ENCODE measurements at regions not wholly inside any gene's neighbourhood (a gene's known extent, or its start where the extent isn't known, plus 50 kb on each side); places are given as distances from the start of the nearest gene placed in this dataset.
"Not testable (repeated sequence)": the region's sequence is repeated elsewhere in the genome, so short reads cannot be mapped to it uniquely, and the experiment has no call there.

DNA sequence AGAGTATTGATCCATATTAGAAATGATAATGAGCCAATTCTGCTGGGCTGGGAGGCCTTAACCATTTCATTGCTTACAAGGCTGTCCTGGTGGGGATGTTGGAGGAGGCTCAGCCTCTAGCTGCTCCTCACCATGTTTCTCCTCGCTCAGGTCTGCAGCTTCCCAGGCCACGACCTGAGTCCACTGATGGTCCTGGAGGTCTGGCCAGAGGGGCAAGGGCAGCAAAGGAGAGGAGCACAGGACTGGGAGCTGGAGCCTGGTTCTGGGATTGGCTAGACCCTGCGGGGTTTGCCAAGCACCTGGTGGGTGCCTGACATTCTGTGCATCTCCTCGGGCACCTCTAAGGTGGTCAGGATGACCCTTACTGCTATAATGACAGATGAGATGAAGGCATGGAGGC lies 92.6 kb downstream of the KIF26A start:
- DNase-seq (ENCODE audit: low read depth in 2 of 2): no peak

DNA sequence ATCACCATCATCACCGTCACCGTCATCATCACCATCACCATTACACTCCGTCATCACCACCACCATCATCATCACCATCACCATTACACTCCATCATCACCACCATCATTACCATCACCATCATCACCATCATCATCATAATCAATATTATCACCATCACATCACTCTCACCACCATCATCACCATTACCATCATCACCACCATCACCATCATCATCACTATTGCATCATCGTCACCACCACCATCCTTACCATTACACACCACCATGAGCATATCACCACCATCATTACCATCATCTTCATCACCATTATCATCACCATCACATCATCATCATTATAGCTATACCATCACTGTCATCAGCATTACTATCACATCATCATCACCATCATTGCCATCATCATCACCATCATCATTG lies 93.7 kb downstream of the KIF26A start:
- DNase-seq (ENCODE audit: low read depth in 2 of 2): no peak

DNA sequence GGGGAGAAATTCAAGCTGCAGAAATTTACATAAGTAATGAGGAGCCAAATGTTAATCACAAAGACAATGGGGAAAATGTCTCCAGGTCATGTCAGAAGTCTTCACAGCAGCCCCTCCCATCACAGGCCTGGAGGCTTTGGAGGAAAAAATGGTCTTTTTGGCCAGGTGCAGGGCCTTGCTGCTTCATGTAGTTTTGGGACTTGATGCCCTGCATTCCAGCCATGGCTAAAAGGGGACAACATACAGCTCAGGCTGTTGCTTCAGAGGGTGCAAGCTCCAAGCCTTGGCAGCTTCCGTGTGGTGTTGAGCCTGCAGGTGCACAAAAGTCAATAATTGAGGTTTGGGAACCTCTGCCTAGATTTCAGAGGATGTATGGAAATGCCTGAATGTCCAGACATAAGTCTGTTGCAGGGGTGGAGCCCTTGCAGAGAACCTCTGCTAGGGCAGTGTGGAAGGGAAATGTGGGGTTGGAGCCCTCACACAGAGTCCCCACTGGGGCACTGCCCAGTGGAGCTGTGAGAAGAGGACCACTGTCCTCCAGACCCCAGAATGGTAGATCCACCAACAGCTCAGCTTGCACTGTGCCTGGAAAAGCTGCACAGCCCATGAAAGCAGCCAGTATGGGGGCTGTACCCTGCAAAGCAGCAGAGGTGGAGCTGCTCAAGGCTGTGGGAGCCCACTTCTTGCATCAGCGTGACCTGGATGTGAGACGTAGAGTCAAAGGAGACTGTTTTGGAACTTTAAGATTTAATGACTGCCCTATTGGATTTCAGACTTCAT lies 95.8 kb downstream of the KIF26A start:
- not testable (repeated sequence) for DNase-seq (ENCODE audit: low read depth in 2 of 2)

DNA sequence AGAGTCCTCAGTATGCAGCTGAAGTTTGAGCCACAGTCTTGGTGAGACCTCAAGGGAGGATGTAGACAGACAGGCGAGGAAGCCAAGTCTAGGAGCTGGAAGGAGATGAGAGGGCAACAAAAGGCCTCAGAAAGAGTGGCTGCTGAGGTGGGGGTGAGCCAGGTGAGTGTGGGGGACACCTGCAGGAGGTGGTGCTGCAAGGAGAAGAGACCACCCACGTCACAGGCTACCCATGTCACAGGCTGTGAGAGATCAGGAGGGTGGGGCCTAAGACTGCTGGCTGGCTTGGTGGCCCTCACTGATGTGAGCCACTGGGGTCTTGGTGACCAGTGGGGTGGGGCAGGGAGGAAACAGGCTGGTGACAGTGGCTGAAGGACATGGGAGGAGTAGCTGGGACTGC lies 97.3 kb downstream of the KIF26A start:
- DNase-seq (ENCODE audit: low read depth in 2 of 2): no peak

DNA sequence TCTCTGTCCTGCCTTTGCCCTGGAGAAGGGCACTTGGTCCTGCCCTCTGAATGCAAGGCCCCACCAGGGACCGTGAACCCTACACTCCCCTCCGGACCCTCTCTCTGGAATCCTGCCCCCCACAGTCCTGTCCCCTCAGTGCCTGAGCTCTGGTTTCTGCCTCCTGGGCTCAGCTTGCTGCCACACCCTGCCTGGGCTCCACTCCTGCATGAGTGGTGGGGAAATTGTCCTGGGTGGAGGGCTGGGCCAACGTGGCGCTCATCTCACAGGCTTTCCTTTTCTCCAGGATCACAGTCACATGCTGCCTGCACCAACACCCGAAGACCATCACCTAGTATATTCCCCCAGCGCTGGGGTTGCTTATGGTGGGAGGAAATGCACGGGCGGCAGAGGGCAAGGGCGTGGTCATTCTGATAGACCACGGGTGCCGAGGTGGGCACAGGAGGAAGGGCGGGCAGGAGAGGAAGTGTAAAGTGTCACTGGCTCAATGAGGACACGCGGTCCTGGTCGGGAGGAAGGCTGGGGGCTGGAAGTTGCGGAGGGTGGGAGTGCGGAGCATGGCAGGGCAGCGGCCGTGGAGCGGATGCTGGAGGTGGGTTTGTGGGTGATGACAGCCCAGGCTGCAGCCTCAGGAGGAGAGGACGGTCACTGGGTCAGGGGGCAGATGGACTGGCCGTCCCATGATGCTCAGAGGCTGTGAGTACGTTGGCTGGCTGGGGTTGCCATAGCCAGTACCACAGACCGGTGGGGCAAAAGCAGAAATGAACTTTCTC lies 99.5 kb downstream of the KIF26A start:
- DNase-seq (ENCODE audit: low read depth in 2 of 2): no peak

DNA sequence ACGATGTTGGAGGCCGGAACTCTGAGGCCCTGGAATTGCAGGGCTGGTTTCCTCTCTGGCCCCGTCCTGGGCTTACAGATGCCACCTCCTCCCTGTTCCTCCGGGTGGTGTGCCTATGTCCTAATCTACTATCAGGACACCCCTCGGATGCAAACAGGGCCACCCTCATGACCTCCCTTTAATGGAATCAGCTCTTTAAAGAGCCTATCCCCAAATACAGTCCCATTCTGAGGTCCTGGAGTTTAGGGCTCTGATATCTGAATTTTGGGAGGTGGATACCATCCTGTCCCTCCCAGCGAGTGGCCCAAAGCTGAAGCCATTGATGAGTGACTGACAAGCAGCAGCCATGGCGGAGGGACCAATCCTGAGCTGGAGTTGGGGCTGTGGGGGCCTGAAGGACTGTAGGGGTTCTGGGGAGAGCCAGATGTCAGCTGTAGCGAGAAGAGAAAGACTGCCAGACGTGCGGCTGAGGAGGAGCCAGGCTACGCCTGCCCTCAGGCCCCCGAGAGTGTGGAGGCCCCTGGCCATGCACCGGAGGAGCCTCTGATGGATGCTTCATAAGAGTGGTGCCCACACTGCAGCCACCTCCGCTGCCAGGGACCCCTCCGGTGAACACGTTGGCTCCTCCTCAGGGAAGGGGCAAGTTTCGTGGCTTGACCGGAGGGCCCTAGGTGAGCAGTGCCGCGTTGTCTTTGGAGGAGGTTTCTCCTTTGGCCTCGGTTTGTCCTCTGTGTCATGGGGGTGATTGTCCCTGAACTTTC lies 100.2 kb downstream of the KIF26A start:
- no peak for DNase-seq (ENCODE audit: low read depth in 2 of 2)

DNA sequence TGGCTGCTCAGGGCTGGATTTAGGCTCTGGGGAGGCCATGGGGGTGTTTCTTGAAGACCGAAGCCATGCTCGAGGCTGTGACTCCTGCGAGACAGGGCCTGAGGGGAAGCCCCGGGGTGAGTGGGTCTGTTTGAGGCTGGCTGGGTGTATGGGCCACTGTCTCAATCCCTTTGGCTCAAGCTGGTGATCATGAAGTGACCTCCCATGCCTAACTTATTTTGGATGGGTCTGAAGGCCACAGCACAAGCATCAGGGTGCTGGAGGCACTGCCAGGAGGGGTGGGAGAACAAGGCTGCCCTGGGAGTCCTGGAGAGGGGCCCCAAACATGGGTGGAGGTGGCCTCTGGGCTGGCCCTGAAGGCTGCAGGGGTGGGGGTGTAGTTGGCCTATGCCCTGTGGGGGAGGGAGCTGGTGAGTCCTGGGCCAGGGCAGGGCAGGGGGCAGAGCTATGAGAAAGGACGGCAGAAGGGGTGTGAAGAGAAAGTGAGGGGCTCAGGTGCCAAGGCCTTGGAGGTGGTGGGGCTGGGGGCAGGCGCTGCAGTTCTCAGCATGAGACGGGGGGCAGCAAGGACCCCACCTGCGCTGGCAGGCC lies 100.9 kb downstream of the KIF26A start:
- DNase-seq (ENCODE audit: low read depth in 2 of 2): no peak

DNA sequence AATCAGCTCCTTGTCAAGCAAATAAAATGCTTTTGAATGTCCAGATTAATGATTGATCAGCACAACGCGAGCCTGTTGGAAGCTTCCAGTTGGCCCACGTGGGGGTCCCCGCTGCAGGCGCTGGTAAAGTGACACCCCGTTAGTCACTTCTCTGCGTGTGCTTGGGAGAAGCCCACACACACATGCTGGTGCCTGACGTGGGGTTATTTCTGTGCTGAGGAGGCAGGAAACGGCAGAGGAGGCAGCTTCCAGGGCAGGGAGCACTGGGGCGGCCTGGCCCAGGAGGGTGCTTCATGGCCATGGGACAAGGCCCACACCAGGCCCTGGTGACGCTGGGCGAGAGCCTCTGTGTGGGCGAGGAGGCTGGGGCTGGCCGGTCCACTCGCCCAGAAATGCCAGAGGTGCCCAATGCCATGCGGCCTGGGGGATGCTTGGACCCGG lies 101.5 kb downstream of the KIF26A start:
- no peak for DNase-seq (ENCODE audit: low read depth in 2 of 2)

DNA sequence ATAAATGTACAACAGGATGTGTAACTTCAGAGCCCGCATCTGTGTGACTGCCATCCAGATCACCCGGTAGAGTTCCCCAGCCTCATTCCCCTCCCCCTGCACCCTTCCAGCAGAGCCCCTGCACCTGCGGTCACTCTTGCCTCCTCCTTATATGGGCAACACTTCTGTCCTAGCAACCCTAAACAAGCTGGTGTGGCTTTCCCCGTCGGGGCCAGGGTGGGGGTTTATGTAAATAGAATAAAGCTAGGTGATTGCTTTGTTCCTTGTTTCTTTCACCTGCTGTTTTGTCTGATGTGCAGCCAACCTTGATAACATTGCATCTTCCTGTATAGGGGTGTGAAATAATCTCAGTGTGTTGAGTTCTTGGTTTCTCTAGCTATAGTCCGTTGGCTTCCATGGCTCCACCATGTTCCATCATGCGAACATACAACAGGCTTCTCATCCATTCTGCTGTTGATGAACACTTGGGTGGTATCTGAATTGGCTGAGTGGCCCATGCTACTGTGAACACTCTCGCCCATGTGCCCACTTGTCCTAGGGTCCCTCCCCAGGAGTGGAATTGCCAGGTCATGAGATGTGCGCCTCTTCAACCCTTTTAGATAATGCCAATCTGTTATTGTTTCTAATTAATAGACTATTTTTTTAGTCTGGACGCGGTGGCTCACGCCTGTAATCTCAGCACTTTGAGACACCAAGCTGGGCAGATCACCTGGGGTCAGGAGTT lies 102.2 kb downstream of the KIF26A start:
- no peak for DNase-seq (ENCODE audit: low read depth in 2 of 2)

DNA sequence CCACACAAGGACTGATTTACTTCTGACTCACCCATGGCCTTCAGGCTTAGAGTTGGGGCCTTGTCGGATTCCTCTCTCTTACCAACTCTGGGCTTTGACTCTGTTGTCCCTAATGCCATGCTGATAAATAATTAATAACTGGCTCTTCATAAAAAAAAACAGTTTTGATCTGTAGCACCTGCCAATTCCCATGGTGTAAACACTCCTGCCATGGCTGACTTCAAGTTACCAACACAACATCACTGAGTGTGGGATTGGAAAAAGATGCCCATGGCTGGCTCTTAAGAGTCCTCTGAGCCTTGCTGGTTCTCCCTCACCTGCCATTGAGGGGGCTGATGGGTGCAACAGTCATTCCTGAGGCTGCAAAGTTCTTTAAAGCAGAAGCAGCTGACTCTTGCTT lies 104.8 kb downstream of the KIF26A start:
- DNase-seq (ENCODE audit: low read depth in 2 of 2): no peak

DNA sequence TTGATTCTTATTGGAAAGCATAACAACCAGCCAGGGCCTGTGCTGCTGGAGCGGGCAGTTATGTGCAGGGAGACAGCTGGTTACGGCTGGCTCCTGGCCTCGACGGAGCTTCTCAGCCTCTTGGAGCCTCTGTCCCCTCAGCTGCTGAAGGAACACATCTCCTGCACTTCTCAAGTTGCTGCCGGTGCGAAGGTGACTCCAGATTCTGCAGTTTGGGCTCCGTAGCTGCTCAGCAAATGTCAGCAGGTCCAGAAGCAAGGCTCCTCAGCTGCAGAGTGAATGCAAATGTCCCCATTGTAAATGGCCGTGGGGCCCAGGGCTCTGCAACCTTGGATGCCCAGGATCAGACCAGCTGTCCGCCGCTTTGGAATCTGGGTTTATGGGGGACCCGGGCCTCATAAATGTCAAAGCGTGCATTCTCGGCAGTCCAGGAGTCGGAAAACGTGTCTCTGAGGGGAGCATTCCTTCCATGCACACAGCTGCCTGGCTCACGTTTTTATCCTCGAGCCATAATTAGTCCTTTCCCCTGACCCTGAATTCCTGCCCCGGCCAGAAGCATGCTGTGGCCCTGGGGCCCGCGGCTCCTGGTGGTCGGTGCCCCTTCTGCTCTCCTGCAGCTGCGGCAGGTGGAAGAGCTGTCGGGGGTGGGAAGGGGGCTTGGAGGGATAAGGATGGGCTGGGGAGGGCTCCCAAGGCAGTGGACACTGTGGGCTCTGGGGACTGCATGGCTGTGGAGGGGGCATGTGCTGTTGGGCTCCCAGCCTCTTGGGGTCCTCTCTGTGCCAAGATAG lies 106.0 kb downstream of the KIF26A start:
- DNase-seq (ENCODE audit: low read depth in 2 of 2): no peak

DNA sequence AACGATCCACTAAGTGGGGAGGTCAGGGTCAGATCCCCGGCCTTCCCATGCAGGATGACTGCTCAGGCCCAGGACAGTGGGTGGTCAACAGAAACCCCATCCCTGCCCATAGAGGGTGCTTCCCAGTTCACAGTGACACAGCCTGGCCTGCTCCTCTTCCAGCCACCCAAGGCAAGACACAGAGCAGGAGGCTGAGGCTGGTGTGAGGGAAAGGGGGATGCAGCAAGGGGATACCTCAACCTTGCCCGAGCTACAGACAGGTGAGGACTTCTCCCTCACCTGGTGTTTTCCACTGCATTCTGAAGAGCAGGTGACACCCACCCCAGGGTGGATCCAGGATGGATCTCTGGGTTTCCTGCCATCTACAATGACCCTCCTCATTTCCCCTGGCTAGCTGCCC lies 106.7 kb downstream of the KIF26A start:
- no peak for DNase-seq (ENCODE audit: low read depth in 2 of 2)

DNA sequence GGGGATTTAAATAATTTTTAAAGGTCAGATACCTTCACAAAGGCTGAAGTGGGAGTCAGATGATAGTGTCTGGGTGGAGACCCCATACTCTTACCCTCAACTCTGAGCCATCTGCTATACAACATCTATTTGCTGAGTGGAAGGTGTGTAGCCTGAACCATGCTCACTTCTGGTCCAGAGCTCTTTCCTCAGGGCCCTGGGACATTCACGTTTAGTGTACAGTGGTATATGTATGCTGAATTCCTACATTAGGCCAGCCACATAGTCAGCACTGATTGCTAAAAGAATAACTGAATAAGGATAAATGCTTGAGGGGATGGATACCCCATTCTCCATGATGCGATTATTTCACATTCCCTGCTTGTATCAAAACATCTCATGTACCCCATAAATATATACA lies 107.3 kb downstream of the KIF26A start:
- no peak for DNase-seq (ENCODE audit: low read depth in 2 of 2)

DNA sequence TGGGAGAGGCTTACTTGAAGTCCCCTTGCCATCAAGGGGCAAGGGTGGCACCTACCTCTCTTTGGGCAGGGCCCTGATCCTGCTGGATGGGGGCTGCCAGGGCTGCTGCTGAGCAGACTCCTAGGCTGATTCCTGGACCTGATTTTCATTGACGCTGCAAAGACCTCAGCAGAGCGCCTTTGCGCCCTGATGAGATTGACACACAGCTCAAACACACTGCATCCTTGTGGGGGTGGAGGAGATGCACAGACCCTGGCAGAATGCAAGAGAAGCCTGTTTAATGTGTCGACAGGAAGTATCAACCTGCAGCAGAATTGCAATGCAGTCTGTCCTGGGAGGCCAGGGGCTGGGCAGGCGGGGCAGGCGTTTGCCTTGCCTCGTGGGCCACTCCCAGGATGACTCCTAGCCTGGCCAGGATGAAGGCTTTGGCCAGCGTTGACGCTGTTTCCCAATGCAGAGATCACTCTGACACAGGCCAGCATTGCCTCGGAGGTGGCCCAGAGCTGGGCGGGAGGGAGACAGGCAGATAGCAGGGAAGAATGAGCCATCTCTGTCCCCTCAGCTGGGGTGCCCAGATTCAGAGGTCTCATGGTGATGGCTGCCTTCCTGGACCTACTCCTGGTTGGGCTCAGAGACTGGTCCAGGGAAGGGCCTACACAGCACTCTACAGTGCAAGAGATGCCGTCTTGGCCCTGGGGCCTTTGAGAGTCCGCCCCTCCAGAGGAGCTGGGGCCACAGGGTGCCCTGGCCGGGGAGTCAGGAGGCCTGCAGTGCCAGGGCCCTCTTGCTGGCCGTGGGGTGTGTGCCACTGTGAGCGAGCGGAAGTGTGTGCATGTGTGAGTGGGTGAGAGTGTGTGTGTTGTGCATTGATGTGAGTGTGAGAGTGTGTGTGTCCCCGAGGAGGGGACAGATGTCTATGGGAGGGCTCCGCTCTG lies 108.3 kb downstream of the KIF26A start:
- DNase-seq (ENCODE audit: low read depth in 2 of 2): no peak

DNA sequence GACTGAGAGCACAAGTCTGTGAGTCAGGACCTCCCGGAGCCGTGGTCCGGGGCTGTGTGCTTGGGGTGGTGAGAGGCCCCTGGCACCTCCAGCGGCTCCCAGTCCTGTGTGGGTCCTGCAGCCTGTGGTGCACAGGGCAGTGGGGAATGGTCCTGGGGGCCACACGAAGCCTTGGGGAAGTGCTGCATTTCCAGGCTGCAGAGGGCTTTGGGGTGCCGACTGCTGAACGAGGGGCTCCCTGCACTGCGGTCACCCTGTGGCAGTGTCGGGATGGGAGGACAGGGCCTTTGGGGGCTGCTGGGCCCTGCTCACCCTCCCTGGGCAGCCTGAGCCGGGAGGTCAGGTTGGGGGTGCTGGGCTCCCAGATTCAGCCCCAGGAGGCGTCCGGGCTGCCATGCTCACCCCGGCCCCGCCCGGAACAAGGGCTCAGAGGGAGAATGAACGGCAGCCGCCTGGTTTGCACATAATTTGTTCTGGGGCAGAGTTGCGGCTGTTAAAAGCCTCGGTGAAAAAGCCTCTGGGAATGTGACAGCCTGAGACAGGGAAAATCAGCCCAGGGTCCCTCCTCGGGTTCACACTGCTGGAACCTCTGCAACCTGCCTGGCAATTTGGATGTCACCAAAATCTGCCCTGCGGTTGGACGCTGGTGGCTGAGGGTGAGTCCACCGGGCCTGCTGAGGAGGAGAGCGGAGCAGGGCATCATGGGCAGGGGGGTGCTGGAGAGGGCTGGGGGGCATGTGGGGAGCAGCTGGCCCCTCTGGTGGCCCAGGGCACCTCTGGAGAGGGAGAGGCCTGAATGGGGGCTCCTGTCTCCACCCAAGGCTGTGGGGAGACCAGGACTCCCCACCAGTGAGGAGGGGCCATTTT lies 109.2 kb downstream of the KIF26A start:
- DNase-seq (ENCODE audit: low read depth in 2 of 2): no peak

DNA sequence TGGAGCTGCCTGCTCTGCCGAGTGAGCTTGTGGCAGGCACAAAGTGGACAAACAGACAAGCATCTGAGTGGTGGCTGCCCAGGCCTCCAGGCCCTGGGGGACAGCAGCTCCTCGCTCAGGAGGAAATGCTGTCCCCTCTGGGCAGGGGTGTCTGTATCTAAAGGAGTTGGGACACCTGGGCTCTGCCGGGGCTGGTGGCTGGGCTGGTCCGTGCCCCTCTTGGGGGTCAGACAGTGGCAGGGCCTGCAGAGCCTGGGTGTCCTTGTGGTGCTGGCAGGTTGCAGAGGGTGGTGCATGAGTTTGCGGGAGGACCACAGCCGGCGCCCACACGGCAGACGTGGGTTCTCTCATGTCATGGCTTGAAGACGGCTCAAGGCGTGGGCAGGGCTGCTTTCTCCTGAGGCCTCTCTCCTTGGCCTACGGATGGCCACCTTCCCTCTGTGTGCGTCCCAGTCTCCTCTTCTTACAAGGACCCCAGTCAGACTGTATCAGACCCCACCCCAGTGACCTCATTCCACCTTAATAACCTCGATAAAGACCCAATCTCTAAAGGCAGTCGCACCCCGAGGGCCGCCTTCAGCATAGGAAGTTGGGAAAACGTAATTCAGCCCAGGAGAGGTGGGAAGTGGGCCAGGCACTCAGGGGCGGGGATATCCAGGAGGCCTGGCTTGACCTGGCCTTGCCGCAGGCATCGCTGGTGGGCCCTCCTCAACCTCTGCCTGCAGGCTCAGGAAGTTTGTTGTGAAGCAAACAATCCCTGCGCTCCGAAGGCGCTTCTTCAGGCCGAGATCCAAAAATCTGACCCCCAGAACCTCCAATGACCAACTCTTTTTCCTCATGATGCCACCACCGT lies 110.0 kb downstream of the KIF26A start:
- DNase-seq (ENCODE audit: low read depth in 2 of 2): no peak

DNA sequence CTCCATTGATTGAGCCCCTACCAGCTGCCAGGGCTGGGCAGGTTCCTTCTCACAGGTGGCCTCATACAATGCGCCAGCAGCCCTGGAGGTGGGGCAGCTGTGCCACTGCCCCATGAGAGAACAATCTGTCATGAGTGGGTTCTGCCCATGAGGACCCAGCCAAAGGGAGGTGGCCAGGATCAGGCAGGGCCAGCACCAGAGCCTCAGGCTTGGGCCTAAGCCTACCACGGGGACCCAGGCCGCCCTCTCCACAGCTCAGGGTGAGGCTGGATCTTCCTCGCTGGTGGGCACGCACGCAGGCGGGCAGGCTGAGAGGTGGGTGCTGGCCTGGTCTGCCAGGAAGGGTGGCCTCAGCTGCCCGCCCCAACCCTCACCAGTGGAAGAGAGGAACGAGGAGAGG lies 110.7 kb downstream of the KIF26A start:
- DNase-seq (ENCODE audit: low read depth in 2 of 2): no peak

DNA sequence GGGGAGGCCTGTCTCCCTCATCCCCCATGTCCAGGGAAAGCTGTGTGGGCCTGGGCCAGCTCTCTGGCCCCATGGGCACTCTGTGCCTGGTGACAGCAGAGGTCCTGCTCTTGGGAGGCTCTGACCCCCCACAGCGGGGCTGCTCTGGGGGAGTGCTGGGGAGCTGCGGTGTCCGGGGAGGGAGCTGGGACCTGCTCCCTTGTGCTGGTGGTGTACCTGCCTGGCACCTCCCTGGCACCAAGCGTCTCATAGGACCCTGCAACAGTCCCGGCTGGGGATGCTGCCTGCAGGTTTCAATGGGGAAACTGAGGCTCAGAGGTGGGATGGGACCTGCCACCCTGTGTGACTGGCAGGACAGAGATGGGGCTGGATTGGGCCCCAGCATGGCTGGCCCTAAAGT lies 111.3 kb downstream of the KIF26A start:
- DNase-seq (ENCODE audit: low read depth in 2 of 2): no peak

Measured in stimulated activated CD4-positive, alpha-beta T cell treated with anti-CD3 and anti-CD28 coated beads, Interleukin-4, amount 100 ng/mL, for 48 hours (primary cell).